Right atrium auricular region (tissue), 2 donors: ENCODE measurements at regions not wholly inside any gene's neighbourhood (a gene's known extent, or its start where the extent isn't known, plus 50 kb on each side); places are given as distances from the start of the nearest gene placed in this dataset.
"Not testable (repeated sequence)": the region's sequence is repeated elsewhere in the genome, so short reads cannot be mapped to it uniquely, and the experiment has no call there.

ENCODE experiments used
- DNase-seq: peaks from one replicate; pipeline ENCODE4 v3.0.0-alpha.2; 2019; ENCODE audit warnings: low spot score
- H3K27ac ChIP-seq, 2 donors: fragments of 200-600 bp; sonication (generic); 1 replicate in 1 of 2; 2 replicates in 1 of 2; pipeline ENCODE4 v1.5.1; 2016 to 2019
- H3K27me3 ChIP-seq, 2 donors: fragments of 200-600 bp; sonication (generic); one replicate each; pipeline versions ENCODE4 v1.5.1 to v1.6.0; 2017 to 2019
- H3K36me3 ChIP-seq: fragments of 200-600 bp; sonication (generic); one replicate; pipeline ENCODE4 v1.5.1; 2016
- H3K4me1 ChIP-seq, 2 donors: fragments of 200-600 bp; sonication (generic); one replicate each; pipeline versions ENCODE4 v1.5.1 to v1.6.0; 2017 to 2019
- H3K4me3 ChIP-seq, 2 donors: fragments of 200-600 bp; sonication (generic); 1 replicate in 1 of 2; 2 replicates in 1 of 2; pipeline ENCODE4 v1.5.1; 2017 to 2019; ENCODE audit warnings: mild to moderate bottlenecking in 1 of 2, moderate library complexity in 1 of 2
- H3K9me3 ChIP-seq, 2 donors: fragments of 200-600 bp; sonication (generic); one replicate each; pipeline ENCODE4 v1.5.1; 2019
- CTCF ChIP-seq, 2 donors: fragments of 200-600 bp; sonication (generic); IDR thresholded peaks; one replicate each; pipeline ENCODE4 v1.5.1; 2019; ENCODE audit warnings: antibody characterized with exemption in 2 of 2

GRCh38 chr9:29440449-29440848 is 1867.2 kb upstream of the C9orf72 start:
- no peaks in the 10 kb centered on the region for H3K4me1 ChIP-seq
- no peak for TF ChIP-seq CTCF (IDR thresholded peaks at IDR 0.05)
- no peak overlapping the region for H3K27ac ChIP-seq
- no peaks in the 10 kb centered on the region for H3K36me3 ChIP-seq
- H3K4me3 ChIP-seq: no peak overlapping the region
- DNase-seq: no peak
- no peaks in the 10 kb centered on the region for H3K27me3 ChIP-seq
- no peaks in the 10 kb centered on the region for H3K9me3 ChIP-seq

GRCh38 chr9:29445751-29446150 is 1872.5 kb upstream of the C9orf72 start:
- TF ChIP-seq CTCF (IDR thresholded peaks at IDR 0.05): no peak
- H3K36me3 ChIP-seq: no peaks in the 10 kb centered on the region

GRCh38 chr9:29449306-29449705 is 1876.0 kb upstream of the C9orf72 start:
- no peaks in the 10 kb centered on the region for H3K36me3 ChIP-seq
- no peak overlapping the region for H3K27ac ChIP-seq
- H3K4me3 ChIP-seq: no peak overlapping the region
- H3K27me3 ChIP-seq: no peaks in the 10 kb centered on the region
- H3K4me1 ChIP-seq: no peaks in the 10 kb centered on the region
- no peak for TF ChIP-seq CTCF (IDR thresholded peaks at IDR 0.05)
- no peaks in the 10 kb centered on the region for H3K9me3 ChIP-seq
- DNase-seq: no peak

More at GRCh38 chr9:29445751-29446150, 1872.5 kb upstream of the C9orf72 start:
- Histone ChIP-seq H3K27ac (no peak overlapping the region), H3K4me1 (no peaks in the 10 kb centered on the region), H3K9me3 (no peaks in the 10 kb centered on the region), H3K4me3 (no peak overlapping the region), H3K27me3 (no peaks in the 10 kb centered on the region)
- no peak for DNase-seq

GRCh38 chr9:29450343-29450875 is 1877.1 kb upstream of the C9orf72 start:
- DNase-seq: not testable (repeated sequence)

GRCh38 chr9:29456940-29457339 is 1883.7 kb upstream of the C9orf72 start:
- H3K27me3 ChIP-seq: no peaks in the 10 kb centered on the region
- H3K9me3 ChIP-seq: peaks cover 0 to 9% of the 10 kb centered on the region in 2 donors
- no peaks in the 10 kb centered on the region for H3K36me3 ChIP-seq
- DNase-seq: no peak
- no peak for TF ChIP-seq CTCF (IDR thresholded peaks at IDR 0.05)
- H3K4me1 ChIP-seq: no peaks in the 10 kb centered on the region
- no peak overlapping the region for H3K27ac ChIP-seq
- no peak overlapping the region for H3K4me3 ChIP-seq

More at GRCh38 chr9:29450343-29450875, 1877.1 kb upstream of the C9orf72 start:
- not testable (repeated sequence) for H3K9me3 ChIP-seq, H3K4me3 ChIP-seq, H3K27me3 ChIP-seq, H3K4me1 ChIP-seq, H3K36me3 ChIP-seq, H3K27ac ChIP-seq

- no peaks in the 10 kb centered on the region for H3K4me1 ChIP-seq
- H3K27me3 ChIP-seq: no peaks in the 10 kb centered on the region
- no peak for TF ChIP-seq CTCF (IDR thresholded peaks at IDR 0.05)
- no peaks in the 10 kb centered on the region for H3K36me3 ChIP-seq
- no peak overlapping the region for H3K4me3 ChIP-seq
- H3K27ac ChIP-seq: no peak overlapping the region
- no peak for DNase-seq
- no peaks in the 10 kb centered on the region for H3K9me3 ChIP-seq
Observed at GRCh38 chr9:29475471-29475870, 1902.2 kb upstream of the C9orf72 start.
